ENCODE measurements at regions not wholly inside any gene's neighbourhood (a gene's known extent, or its start where the extent isn't known, plus 50 kb on each side); places are given as distances from the start of the nearest gene placed in this dataset.

GRCh38 chr20:17882834-17883591 is 85.6 kb downstream of the SNX5 start (continued):
- TF ChIP-seq AFF4 (CRISPR knock-in tag; IDR thresholded peaks at IDR 0.05): no peak
- TF ChIP-seq, protein P1, sequence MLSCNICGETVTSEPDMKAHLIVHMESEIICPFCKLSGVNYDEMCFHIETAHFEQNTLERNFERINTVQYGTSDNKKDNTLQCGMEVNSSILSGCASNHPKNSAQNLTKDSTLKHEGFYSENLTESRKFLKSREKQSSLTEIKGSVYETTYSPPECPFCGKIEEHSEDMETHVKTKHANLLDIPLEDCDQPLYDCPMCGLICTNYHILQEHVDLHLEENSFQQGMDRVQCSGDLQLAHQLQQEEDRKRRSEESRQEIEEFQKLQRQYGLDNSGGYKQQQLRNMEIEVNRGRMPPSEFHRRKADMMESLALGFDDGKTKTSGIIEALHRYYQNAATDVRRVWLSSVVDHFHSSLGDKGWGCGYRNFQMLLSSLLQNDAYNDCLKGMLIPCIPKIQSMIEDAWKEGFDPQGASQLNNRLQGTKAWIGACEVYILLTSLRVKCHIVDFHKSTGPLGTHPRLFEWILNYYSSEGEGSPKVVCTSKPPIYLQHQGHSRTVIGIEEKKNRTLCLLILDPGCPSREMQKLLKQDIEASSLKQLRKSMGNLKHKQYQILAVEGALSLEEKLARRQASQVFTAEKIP (CRISPR knock-in tag; IDR thresholded peaks at IDR 0.05; ENCODE audit: borderline replicate concordance): no peak
- TF ChIP-seq, protein P2, sequence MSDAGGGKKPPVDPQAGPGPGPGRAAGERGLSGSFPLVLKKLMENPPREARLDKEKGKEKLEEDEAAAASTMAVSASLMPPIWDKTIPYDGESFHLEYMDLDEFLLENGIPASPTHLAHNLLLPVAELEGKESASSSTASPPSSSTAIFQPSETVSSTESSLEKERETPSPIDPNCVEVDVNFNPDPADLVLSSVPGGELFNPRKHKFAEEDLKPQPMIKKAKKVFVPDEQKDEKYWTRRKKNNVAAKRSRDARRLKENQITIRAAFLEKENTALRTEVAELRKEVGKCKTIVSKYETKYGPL (CRISPR knock-in tag; IDR thresholded peaks at IDR 0.05): no peak
- TF ChIP-seq ZKSCAN5 (CRISPR knock-in tag; IDR thresholded peaks at IDR 0.05): no peak
- TF ChIP-seq ZNF605 (CRISPR knock-in tag; IDR thresholded peaks at IDR 0.05): no peak
- TF ChIP-seq IRX3 (CRISPR knock-in tag; IDR thresholded peaks at IDR 0.05; ENCODE audit: borderline replicate concordance, low read depth): no peak
- no peak for TF ChIP-seq NR2F6 (IDR thresholded peaks at IDR 0.05)
- TF ChIP-seq NR2F6 (CRISPR knock-in tag; IDR thresholded peaks at IDR 0.05): 0 out of 2 replicates have a peak, but pooled peaks have one; percentile 20
- TF ChIP-seq FOXK1 (CRISPR knock-in tag; IDR thresholded peaks at IDR 0.05; ENCODE audit: borderline replicate concordance, low read depth): no peak
- TF ChIP-seq ISL2 (CRISPR knock-in tag; IDR thresholded peaks at IDR 0.05): no peak
- TF ChIP-seq AHDC1 (CRISPR knock-in tag; IDR thresholded peaks at IDR 0.05; ENCODE audit: borderline replicate concordance): no peak
- TF ChIP-seq ZNF362 (CRISPR knock-in tag; IDR thresholded peaks at IDR 0.05; ENCODE audit: borderline replicate concordance): no peak
- TF ChIP-seq FLYWCH1 (CRISPR knock-in tag; IDR thresholded peaks at IDR 0.05): no peak
- no peak for TF ChIP-seq ZNF570 (CRISPR knock-in tag; IDR thresholded peaks at IDR 0.05; ENCODE audit: borderline replicate concordance)
- TF ChIP-seq MEIS1 (CRISPR knock-in tag; IDR thresholded peaks at IDR 0.05; ENCODE audit: borderline replicate concordance): 0 out of 2 replicates have a peak, but pooled peaks have one; percentile 25
- no peak for TF ChIP-seq SP5 (CRISPR knock-in tag; IDR thresholded peaks at IDR 0.05; ENCODE audit: borderline replicate concordance, low read depth)

Measured in HepG2 (cell line).